HG03457 (cell line): ENCODE measurements at regions not wholly inside any gene's neighbourhood (a gene's known extent, or its start where the extent isn't known, plus 50 kb on each side); places are given as distances from the start of the nearest gene placed in this dataset.
"Not testable (repeated sequence)": the region's sequence is repeated elsewhere in the genome, so short reads cannot be mapped to it uniquely, and the experiment has no call there.

Source experiments
- ATAC-seq: cut with Tn5 transposase; IDR thresholded peaks from one replicate; pipeline ENCODE4 v1.9.1; 2021; ENCODE audit warnings: moderate number of reproducible peaks; ENCODE audit not compliant: unreplicated experiment

- no peak for ATAC-seq
Observed at GRCh38 chr16:75836347-75837010, 110.2 kb upstream of the CPHXL start.

GRCh38 chr16:75837264-75837663, 111.0 kb upstream of the CPHXL start:
- ATAC-seq, result no peak

- no peak for ATAC-seq
Observed at GRCh38 chr16:75837681-75838080, 111.4 kb upstream of the CPHXL start.

GRCh38 chr16:75841517-75841916, 115.2 kb upstream of the CPHXL start:
- ATAC-seq, result no peak

- ATAC-seq, result no peak
Observed at GRCh38 chr16:75847172-75847571, 120.9 kb upstream of the CPHXL start.

GRCh38 chr16:75854152-75854551, 127.9 kb upstream of the CPHXL start:
- no peak for ATAC-seq

GRCh38 chr16:75860326-75861053, 134.2 kb upstream of the CPHXL start:
- ATAC-seq, result no peak

- ATAC-seq, result no peak
Observed at GRCh38 chr16:75861311-75862097, 135.2 kb upstream of the CPHXL start.

- ATAC-seq, result no peak
Observed at GRCh38 chr16:75862098-75862386, 135.8 kb upstream of the CPHXL start.

- ATAC-seq, result no peak
Observed at GRCh38 chr16:75864243-75864642, 138.0 kb upstream of the CPHXL start.

GRCh38 chr16:75865736-75866135, 139.4 kb upstream of the CPHXL start:
- no peak for ATAC-seq

- ATAC-seq, result no peak
Observed at GRCh38 chr16:75868636-75869632, 142.6 kb upstream of the CPHXL start.

- not testable (repeated sequence) for ATAC-seq
Observed at GRCh38 chr16:75881280-75881679, 155.0 kb upstream of the CPHXL start.

- ATAC-seq, result no peak
Observed at GRCh38 chr16:75899163-75899562, 172.9 kb upstream of the CPHXL start.

GRCh38 chr16:75908331-75909117, 182.2 kb upstream of the CPHXL start:
- no peak for ATAC-seq

GRCh38 chr16:75909746-75910145, 183.5 kb upstream of the CPHXL start:
- no peak for ATAC-seq

GRCh38 chr16:75911896-75912295, 185.6 kb upstream of the CPHXL start:
- no peak for ATAC-seq

- ATAC-seq, result no peak
Observed at GRCh38 chr16:75913958-75914357, 187.7 kb upstream of the CPHXL start.

- no peak for ATAC-seq
Observed at GRCh38 chr16:75916451-75916850, 190.2 kb upstream of the CPHXL start.

- ATAC-seq, result no peak
Observed at GRCh38 chr16:75918109-75918508, 191.8 kb upstream of the CPHXL start.
